ENCODE measurements at regions not wholly inside any gene's neighbourhood (a gene's known extent, or its start where the extent isn't known, plus 50 kb on each side); places are given as distances from the start of the nearest gene placed in this dataset.

GRCh38 chr3:153652076-153652475, 469.1 kb upstream of the ARHGEF26 start:
- H3K4me1 Mint-ChIP-seq = no peaks in the 10 kb centered on the region

GRCh38 chr3:153657046-153657445, 464.1 kb upstream of the ARHGEF26 start:
- H3K9me3 Mint-ChIP-seq = peaks cover 2% of the 10 kb centered on the region
- no peak overlapping the region for H3K4me3 Mint-ChIP-seq
- no peaks in the 10 kb centered on the region for H3K4me1 Mint-ChIP-seq
- no peak for ATAC-seq
- no peaks in the 10 kb centered on the region for H3K27me3 Mint-ChIP-seq
- H3K27ac Mint-ChIP-seq = no peak overlapping the region
- no peaks in the 10 kb centered on the region for H3K36me3 Mint-ChIP-seq

More at GRCh38 chr3:153652076-153652475, 469.1 kb upstream of the ARHGEF26 start:
- Mint-ChIP-seq H3K27ac (no peak overlapping the region), H3K36me3 (no peaks in the 10 kb centered on the region), H3K9me3 (no peaks in the 10 kb centered on the region), H3K4me3 (no peak overlapping the region), H3K27me3 (no peaks in the 10 kb centered on the region)
- ATAC-seq = no peak

DNA sequence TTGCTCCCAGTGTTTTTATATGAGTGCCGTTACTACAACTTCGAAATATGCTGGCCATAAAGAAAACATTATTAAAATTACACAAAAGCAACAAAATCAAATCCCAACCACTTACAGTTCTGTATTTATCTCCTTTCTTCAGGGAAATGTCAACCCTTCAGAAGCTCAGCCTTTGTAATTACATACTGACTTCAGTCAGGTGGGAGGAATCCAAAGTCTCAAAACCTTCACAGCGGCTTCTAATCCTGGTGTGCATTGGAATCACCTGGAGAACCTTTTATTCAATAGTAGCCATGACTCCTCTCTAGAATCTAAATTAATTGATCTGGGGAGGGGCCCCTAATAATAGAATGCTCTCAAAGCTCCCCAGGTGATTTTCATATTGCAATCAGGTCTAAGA, 463.7 kb upstream of the ARHGEF26 start:
- Mint-ChIP-seq H3K9me3 (peaks cover 2% of the 10 kb centered on the region), H3K4me3 (no peak overlapping the region), H3K27me3 (no peaks in the 10 kb centered on the region), H3K4me1 (no peaks in the 10 kb centered on the region), H3K27ac (no peak overlapping the region), H3K36me3 (no peaks in the 10 kb centered on the region)
- no peak for ATAC-seq

DNA sequence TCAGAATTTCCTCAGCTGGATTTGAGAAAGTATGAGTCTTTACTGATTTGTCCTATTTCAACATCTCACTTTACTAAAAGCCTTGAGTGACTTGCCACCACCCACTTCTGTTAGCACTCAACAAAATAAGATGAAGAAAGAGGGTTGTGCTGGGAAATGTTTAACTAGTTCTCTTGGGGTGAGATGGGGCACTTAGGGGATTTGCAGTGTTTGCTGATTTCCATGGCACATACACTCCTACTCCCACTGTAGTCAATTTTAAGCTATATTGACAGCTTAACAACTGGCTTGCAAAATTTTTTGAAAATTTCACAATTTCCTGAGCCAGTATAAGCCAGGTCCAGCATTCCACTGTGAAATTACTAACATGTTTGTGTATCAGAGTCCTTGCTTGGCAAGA, 463.1 kb upstream of the ARHGEF26 start:
- H3K36me3 Mint-ChIP-seq = no peaks in the 10 kb centered on the region
- no peak overlapping the region for H3K4me3 Mint-ChIP-seq
- no peaks in the 10 kb centered on the region for H3K4me1 Mint-ChIP-seq
- peaks cover 2% of the 10 kb centered on the region for H3K9me3 Mint-ChIP-seq
- H3K27ac Mint-ChIP-seq = no peak overlapping the region
- no peak for ATAC-seq
- no peaks in the 10 kb centered on the region for H3K27me3 Mint-ChIP-seq

- no peaks in the 10 kb centered on the region for H3K27me3 Mint-ChIP-seq
- H3K27ac Mint-ChIP-seq = no peak overlapping the region
- no peaks in the 10 kb centered on the region for H3K4me1 Mint-ChIP-seq
- H3K4me3 Mint-ChIP-seq = no peak overlapping the region
- H3K36me3 Mint-ChIP-seq = no peaks in the 10 kb centered on the region
- no peaks in the 10 kb centered on the region for H3K9me3 Mint-ChIP-seq
- no peak for ATAC-seq
Observed at GRCh38 chr3:153666991-153667740, 454.0 kb upstream of the ARHGEF26 start.

GRCh38 chr3:153669527-153669926, 451.7 kb upstream of the ARHGEF26 start:
- no peaks in the 10 kb centered on the region for H3K27me3 Mint-ChIP-seq
- ATAC-seq = no peak
- no peaks in the 10 kb centered on the region for H3K36me3 Mint-ChIP-seq
- H3K4me1 Mint-ChIP-seq = no peaks in the 10 kb centered on the region
- H3K4me3 Mint-ChIP-seq = no peak overlapping the region
- H3K27ac Mint-ChIP-seq = no peak overlapping the region
- no peaks in the 10 kb centered on the region for H3K9me3 Mint-ChIP-seq

GRCh38 chr3:153670577-153670976, 450.6 kb upstream of the ARHGEF26 start:
- no peaks in the 10 kb centered on the region for H3K4me1 Mint-ChIP-seq
- no peak overlapping the region for H3K4me3 Mint-ChIP-seq
- ATAC-seq = no peak
- H3K27ac Mint-ChIP-seq = no peak overlapping the region
- no peaks in the 10 kb centered on the region for H3K9me3 Mint-ChIP-seq
- H3K36me3 Mint-ChIP-seq = no peaks in the 10 kb centered on the region
- no peaks in the 10 kb centered on the region for H3K27me3 Mint-ChIP-seq

GRCh38 chr3:153673853-153674252, 447.3 kb upstream of the ARHGEF26 start:
- Mint-ChIP-seq H3K27me3 (peaks cover 10% of the 10 kb centered on the region), H3K4me1 (no peaks in the 10 kb centered on the region), H3K27ac (no peak overlapping the region), H3K9me3 (no peaks in the 10 kb centered on the region), H3K36me3 (no peaks in the 10 kb centered on the region), H3K4me3 (no peak overlapping the region)
- no peak for ATAC-seq

DNA sequence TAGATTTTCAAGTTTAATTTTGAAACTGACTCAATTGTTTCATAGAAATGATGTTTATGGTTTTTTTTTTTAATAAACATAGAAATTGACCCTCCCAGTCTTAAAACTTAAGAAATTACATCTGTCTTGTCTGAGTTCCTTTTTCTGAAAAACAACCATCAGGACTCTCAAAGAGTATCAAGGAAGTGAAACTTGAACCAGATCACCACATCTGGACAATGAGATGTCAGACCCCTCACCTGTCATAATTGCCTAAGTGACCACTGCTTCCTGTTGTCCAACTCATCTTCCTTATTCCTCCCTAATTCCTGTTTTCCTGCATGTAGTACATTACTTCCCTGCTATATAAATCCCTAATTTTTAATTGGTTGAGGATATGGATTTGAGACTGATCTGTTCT, 441.5 kb upstream of the ARHGEF26 start:
- H3K27ac Mint-ChIP-seq = no peak overlapping the region
- ATAC-seq = no peak
- peaks cover 10% of the 10 kb centered on the region for H3K27me3 Mint-ChIP-seq
- no peaks in the 10 kb centered on the region for H3K36me3 Mint-ChIP-seq
- no peaks in the 10 kb centered on the region for H3K4me1 Mint-ChIP-seq
- H3K4me3 Mint-ChIP-seq = no peak overlapping the region
- no peaks in the 10 kb centered on the region for H3K9me3 Mint-ChIP-seq

DNA sequence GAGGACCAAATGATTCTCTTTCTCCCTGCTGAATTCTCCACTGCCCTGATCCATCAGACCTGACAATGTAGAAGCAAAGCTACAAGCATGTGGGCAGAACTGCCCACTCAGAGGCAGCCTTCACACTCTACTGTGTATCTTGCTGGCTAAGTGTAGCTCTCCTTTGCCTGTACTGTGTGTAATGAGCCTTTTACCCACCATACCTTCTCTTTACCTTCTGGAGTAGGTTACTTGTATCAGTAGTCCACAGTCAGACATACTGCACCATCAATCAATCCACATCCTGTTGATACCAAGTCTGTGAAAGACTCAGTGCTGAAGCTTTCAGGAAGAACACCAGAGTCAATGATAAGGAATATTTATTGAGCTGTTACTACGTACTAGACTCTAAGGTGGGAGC, 440.7 kb upstream of the ARHGEF26 start:
- Mint-ChIP-seq H3K4me3 (no peak overlapping the region), H3K27ac (no peak overlapping the region), H3K4me1 (no peaks in the 10 kb centered on the region), H3K9me3 (no peaks in the 10 kb centered on the region), H3K27me3 (peaks cover 10% of the 10 kb centered on the region), H3K36me3 (no peaks in the 10 kb centered on the region)
- ATAC-seq = peak; percentile 34

DNA sequence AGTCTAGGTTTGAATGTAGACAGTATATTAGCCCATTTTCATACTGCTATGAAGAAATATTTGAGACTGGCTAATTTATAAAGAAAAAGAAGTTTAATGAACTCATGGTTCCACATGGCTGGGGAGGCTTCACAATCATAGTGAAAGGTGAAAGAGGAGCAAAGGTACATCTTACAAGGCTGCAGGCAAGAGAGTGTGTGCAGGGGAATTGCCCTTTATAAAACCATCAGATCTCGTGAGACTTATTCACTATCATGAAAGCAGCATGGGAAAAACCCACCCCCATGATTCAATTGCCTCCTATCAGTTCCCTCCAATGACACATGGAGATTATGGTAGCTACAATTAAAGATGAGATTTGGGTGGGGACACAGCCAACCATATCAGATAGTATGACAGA, 440.1 kb upstream of the ARHGEF26 start:
- H3K27me3 Mint-ChIP-seq = peaks cover 10% of the 10 kb centered on the region
- ATAC-seq = no peak
- H3K9me3 Mint-ChIP-seq = no peaks in the 10 kb centered on the region
- no peak overlapping the region for H3K27ac Mint-ChIP-seq
- no peak overlapping the region for H3K4me3 Mint-ChIP-seq
- no peaks in the 10 kb centered on the region for H3K36me3 Mint-ChIP-seq
- H3K4me1 Mint-ChIP-seq = no peaks in the 10 kb centered on the region

DNA sequence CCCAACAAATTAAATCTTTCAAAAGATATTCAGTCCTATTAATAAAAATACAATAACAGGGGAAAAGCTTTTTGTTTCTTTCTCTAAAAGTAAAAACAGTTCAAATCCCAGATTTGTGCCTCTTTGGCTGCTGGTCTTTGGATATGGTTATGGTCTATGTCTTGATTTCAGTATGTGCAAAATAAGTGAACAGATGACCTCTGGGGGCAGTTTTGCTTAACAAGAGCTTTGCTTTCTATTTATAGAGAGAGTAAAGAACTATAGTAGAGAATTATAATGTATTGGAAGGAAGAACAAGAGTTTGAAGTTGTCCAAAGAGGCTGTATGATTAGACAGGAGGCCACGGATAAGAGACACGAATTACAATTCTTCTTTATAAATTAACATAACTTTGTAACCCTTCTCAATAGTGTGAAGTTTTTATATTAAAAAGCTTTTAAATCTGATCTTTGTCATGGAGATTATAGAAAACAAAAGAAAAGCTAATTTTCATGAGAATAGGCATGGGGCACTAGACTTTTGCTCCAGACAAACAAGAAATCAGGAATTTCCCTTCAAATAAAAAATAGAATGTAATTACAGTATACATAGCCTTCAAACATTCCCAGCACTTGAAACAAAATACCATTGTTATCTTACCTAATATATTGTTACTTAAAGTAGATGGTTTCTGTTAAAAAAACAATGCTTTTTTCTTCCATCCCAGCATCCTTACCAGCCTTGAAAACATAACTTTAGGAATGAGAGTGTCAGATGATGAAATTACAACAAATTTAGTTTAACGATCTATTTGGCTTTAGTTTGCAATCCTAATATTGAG, 432.7 kb upstream of the ARHGEF26 start:
- H3K27me3 Mint-ChIP-seq = no peaks in the 10 kb centered on the region
- H3K9me3 Mint-ChIP-seq = no peaks in the 10 kb centered on the region
- no peak overlapping the region for H3K27ac Mint-ChIP-seq
- ATAC-seq = no peak
- no peaks in the 10 kb centered on the region for H3K4me1 Mint-ChIP-seq
- no peak overlapping the region for H3K4me3 Mint-ChIP-seq
- H3K36me3 Mint-ChIP-seq = no peaks in the 10 kb centered on the region

- Mint-ChIP-seq H3K27me3 (no peaks in the 10 kb centered on the region), H3K36me3 (no peaks in the 10 kb centered on the region), H3K27ac (no peak overlapping the region), H3K9me3 (no peaks in the 10 kb centered on the region), H3K4me1 (no peaks in the 10 kb centered on the region), H3K4me3 (no peak overlapping the region)
- no peak for ATAC-seq
Observed at GRCh38 chr3:153693207-153693606, 428.0 kb upstream of the ARHGEF26 start.

GRCh38 chr3:153702106-153702505, 419.1 kb upstream of the ARHGEF26 start:
- H3K4me3 Mint-ChIP-seq = no peak overlapping the region
- H3K27me3 Mint-ChIP-seq = no peaks in the 10 kb centered on the region
- no peak overlapping the region for H3K27ac Mint-ChIP-seq
- no peaks in the 10 kb centered on the region for H3K36me3 Mint-ChIP-seq
- no peaks in the 10 kb centered on the region for H3K9me3 Mint-ChIP-seq
- ATAC-seq = no peak
- no peaks in the 10 kb centered on the region for H3K4me1 Mint-ChIP-seq

DNA sequence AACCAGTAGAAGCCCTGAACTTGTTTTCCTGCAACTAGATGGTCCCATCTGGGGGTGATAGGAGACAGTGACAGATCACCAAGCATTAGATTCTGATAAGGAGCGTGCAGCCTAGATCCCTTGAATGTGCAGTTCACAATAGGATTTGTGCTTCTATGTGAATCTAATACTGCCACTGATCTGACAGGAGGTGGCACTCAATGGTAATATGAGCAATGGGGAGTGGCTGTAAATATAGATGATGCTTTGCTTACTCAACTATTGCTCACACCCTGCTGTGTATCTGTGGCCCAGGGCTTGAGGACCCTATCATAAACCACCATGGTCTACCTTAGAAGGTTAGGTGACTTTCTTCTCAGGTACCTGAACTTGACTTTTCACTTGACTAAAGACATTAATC, 417.1 kb upstream of the ARHGEF26 start:
- Mint-ChIP-seq H3K27me3 (no peaks in the 10 kb centered on the region), H3K27ac (no peak overlapping the region), H3K36me3 (no peaks in the 10 kb centered on the region), H3K4me1 (no peaks in the 10 kb centered on the region), H3K4me3 (no peak overlapping the region), H3K9me3 (peaks cover under 1% of the 10 kb centered on the region)
- ATAC-seq = no peak

- Mint-ChIP-seq H3K4me1 (no peaks in the 10 kb centered on the region), H3K36me3 (no peaks in the 10 kb centered on the region), H3K27me3 (no peaks in the 10 kb centered on the region), H3K4me3 (no peak overlapping the region), H3K27ac (no peak overlapping the region), H3K9me3 (peaks cover 6% of the 10 kb centered on the region)
- ATAC-seq = no peak
Observed at GRCh38 chr3:153706706-153707105, 414.5 kb upstream of the ARHGEF26 start.
